A549 (cell line): ENCODE measurements at regions not wholly inside any gene's neighbourhood (a gene's known extent, or its start where the extent isn't known, plus 50 kb on each side); places are given as distances from the start of the nearest gene placed in this dataset.

Experiments used
- CTCF ChIP-seq: fragments of >200 bp; sonication (Bioruptor Twin); formaldehyde crosslinking; IDR thresholded peaks from 3 replicates; pipeline ENCODE4 v1.5.1; 2016
- MYC ChIP-seq: IDR thresholded peaks from 2 replicates; pipeline ENCODE4 v1.6.1; 2012; ENCODE audit warnings: mild to moderate bottlenecking, inconsistent platforms, low read length, improper control_type of control experiment, borderline replicate concordance

- no peak for TF ChIP-seq MYC
- TF ChIP-seq CTCF: no peak
Observed at GRCh38 chr3:18951333-18951732, 197.0 kb upstream of the KCNH8 start.
